Ovary (tissue), 3 donors: ENCODE measurements at regions not wholly inside any gene's neighbourhood (a gene's known extent, or its start where the extent isn't known, plus 50 kb on each side); places are given as distances from the start of the nearest gene placed in this dataset.

ENCODE experiments used
- EP300 ChIP-seq: sonication (generic); formaldehyde crosslinking; IDR thresholded peaks from one replicate; pipeline ENCODE4 v1.6.1; 2017; ENCODE audit warnings: antibody characterized with exemption
- POLR2A ChIP-seq: fragments of 450-650 bp; IDR thresholded peaks from one replicate; pipeline ENCODE4 v1.6.1; 2017; ENCODE audit warnings: antibody characterized with exemption, mild to moderate bottlenecking, moderate library complexity
- TF ChIP-seq, protein P1 (sequence below), 3 donors: fragments of 450-650 bp in 2 of 3; fragments of 200-600 bp in 1 of 3; IDR thresholded peaks; one replicate each; pipeline versions ENCODE4 v1.5.1 to v1.8.0; 2016 to 2022; ENCODE audit warnings: antibody characterized with exemption in 3 of 3, mild to moderate bottlenecking in 1 of 3
- donor health status: DM: no; HTN: no; CAD: no.

DNA sequence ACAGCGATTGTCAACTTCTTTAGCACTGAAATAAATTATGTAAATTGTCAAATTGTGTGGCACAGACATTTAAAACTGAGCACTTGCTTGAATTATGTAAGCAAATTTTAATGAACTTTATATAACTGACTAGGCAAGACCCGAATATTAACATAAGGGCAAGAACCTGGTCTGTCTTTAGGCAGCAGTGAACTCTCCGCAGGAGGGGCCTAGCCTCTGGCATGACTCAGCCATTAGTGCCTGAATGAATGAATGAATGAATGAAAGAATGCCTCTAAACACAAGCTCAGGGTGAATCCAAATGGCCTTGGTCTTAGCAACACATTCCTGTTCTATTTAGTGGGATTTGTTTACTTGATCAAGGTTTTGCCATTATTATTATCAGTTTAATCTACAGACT, 654.7 kb upstream of the ARGLU1 start:
- TF ChIP-seq, protein P1, sequence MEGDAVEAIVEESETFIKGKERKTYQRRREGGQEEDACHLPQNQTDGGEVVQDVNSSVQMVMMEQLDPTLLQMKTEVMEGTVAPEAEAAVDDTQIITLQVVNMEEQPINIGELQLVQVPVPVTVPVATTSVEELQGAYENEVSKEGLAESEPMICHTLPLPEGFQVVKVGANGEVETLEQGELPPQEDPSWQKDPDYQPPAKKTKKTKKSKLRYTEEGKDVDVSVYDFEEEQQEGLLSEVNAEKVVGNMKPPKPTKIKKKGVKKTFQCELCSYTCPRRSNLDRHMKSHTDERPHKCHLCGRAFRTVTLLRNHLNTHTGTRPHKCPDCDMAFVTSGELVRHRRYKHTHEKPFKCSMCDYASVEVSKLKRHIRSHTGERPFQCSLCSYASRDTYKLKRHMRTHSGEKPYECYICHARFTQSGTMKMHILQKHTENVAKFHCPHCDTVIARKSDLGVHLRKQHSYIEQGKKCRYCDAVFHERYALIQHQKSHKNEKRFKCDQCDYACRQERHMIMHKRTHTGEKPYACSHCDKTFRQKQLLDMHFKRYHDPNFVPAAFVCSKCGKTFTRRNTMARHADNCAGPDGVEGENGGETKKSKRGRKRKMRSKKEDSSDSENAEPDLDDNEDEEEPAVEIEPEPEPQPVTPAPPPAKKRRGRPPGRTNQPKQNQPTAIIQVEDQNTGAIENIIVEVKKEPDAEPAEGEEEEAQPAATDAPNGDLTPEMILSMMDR (IDR thresholded peaks at IDR 0.05), result no peak
- TF ChIP-seq POLR2A (no peak), EP300 (no peak)
